Parathyroid adenoma (tissue), 2 donors: ENCODE measurements at regions not wholly inside any gene's neighbourhood (a gene's known extent, or its start where the extent isn't known, plus 50 kb on each side); places are given as distances from the start of the nearest gene placed in this dataset.

ENCODE experiments used
- H2AFZ ChIP-seq: fragments of 300-600 bp; sonication (generic); one replicate; pipeline ENCODE4 v1.7.0; 2017; ENCODE audit warnings: antibody characterized with exemption, mild to moderate bottlenecking
- H3K27ac ChIP-seq: fragments of 300-600 bp; sonication (generic); one replicate; pipeline ENCODE4 v1.7.0; 2017
- H3K27me3 ChIP-seq: fragments of 300-600 bp; sonication (generic); one replicate; pipeline ENCODE4 v1.7.0; 2017; ENCODE audit warnings: low read length; ENCODE audit not compliant: control insufficient read depth, insufficient read depth
- H3K36me3 ChIP-seq: fragments of 300-600 bp; sonication (generic); one replicate; pipeline ENCODE4 v1.7.0; 2017; ENCODE audit warnings: low read length; ENCODE audit not compliant: control insufficient read depth, insufficient read depth
- H3K4me1 ChIP-seq: fragments of 300-600 bp; sonication (generic); one replicate; pipeline ENCODE4 v1.7.0; 2017; ENCODE audit warnings: control low read depth
- H3K4me2 ChIP-seq: fragments of 300-600 bp; sonication (generic); one replicate; pipeline ENCODE4 v1.7.0; 2017; ENCODE audit warnings: low read length
- H3K4me3 ChIP-seq: fragments of 300-600 bp; sonication (generic); one replicate; pipeline ENCODE4 v1.7.0; 2017; ENCODE audit warnings: low read depth, low read length
- H3K79me2 ChIP-seq: fragments of 300-600 bp; sonication (generic); one replicate; pipeline ENCODE4 v1.7.0; 2017; ENCODE audit warnings: control low read depth
- H3K9ac ChIP-seq: fragments of 300-600 bp; sonication (generic); one replicate; pipeline ENCODE4 v1.7.0; 2017; ENCODE audit warnings: mild to moderate bottlenecking
- H3K9me3 ChIP-seq: fragments of 300-600 bp; sonication (generic); one replicate; pipeline ENCODE4 v1.7.0; 2017; ENCODE audit warnings: low read length; ENCODE audit not compliant: control insufficient read depth
- TF ChIP-seq, protein P1 (sequence below): fragments of 300-600 bp; sonication (generic); IDR thresholded peaks from one replicate; pipeline ENCODE4 v1.7.0; 2017; ENCODE audit warnings: antibody characterized with exemption, mild to moderate bottlenecking
- donor health status: primary hyperparathyroidism.

DNA sequence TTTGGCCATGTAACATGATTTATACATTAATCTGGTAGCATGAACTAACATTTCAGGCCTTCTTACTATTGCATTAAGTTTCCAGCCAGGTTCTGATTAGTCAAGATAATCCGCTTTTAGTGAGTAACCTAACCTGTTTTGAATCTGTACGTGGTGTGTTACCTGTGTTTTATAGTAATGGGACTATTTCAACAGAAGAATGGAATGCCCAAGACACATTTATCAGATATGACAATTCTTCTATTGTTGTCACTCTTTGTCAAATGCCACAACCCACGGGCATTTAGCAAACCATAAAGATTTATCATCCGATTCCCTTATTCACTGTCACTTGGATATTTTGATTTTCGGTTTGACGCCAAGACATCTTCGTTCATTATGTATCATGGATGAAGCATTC is 117.9 kb downstream of the ETAA1 start:
- H3K27ac ChIP-seq = no peak overlapping the region
- H3K4me2 ChIP-seq = no peak overlapping the region
- no peaks in the 10 kb centered on the region for H3K4me1 ChIP-seq
- H3K79me2 ChIP-seq = no peaks in the 10 kb centered on the region
- H3K27me3 ChIP-seq = no peaks in the 10 kb centered on the region
- H3K9ac ChIP-seq = no peak overlapping the region
- H3K4me3 ChIP-seq = no peak overlapping the region
- H3K36me3 ChIP-seq = no peaks in the 10 kb centered on the region
- TF ChIP-seq, protein P1, sequence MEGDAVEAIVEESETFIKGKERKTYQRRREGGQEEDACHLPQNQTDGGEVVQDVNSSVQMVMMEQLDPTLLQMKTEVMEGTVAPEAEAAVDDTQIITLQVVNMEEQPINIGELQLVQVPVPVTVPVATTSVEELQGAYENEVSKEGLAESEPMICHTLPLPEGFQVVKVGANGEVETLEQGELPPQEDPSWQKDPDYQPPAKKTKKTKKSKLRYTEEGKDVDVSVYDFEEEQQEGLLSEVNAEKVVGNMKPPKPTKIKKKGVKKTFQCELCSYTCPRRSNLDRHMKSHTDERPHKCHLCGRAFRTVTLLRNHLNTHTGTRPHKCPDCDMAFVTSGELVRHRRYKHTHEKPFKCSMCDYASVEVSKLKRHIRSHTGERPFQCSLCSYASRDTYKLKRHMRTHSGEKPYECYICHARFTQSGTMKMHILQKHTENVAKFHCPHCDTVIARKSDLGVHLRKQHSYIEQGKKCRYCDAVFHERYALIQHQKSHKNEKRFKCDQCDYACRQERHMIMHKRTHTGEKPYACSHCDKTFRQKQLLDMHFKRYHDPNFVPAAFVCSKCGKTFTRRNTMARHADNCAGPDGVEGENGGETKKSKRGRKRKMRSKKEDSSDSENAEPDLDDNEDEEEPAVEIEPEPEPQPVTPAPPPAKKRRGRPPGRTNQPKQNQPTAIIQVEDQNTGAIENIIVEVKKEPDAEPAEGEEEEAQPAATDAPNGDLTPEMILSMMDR = no peak
- no peak overlapping the region for H2AFZ ChIP-seq
- H3K9me3 ChIP-seq = no peaks in the 10 kb centered on the region

DNA sequence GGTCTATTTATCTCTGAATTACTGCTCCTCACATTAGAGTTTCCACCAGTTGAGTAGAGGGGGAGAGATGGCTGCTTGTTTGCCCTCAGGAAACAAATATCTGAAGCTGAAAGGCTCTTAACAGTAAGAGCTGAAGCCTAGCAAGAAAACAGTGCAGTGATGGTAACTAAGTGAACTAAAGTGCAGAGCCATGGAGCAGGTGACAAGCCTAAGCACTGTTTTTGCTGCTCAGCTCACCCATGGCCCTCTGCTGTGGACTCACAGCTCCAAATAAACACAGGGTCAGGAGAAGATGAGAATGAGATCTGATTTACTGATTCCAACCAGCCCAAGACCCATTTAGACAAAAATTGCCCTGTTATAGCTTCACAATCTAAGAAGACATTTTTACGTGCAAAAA is 118.4 kb downstream of the ETAA1 start:
- H3K27me3 ChIP-seq = no peaks in the 10 kb centered on the region
- TF ChIP-seq, protein P1 = no peak
- H3K36me3 ChIP-seq = no peaks in the 10 kb centered on the region
- H3K4me1 ChIP-seq = no peaks in the 10 kb centered on the region
- no peaks in the 10 kb centered on the region for H3K79me2 ChIP-seq
- no peak overlapping the region for H3K27ac ChIP-seq
- H3K4me2 ChIP-seq = no peak overlapping the region
- H3K9ac ChIP-seq = no peak overlapping the region
- no peak overlapping the region for H3K4me3 ChIP-seq
- no peak overlapping the region for H2AFZ ChIP-seq
- no peaks in the 10 kb centered on the region for H3K9me3 ChIP-seq

DNA sequence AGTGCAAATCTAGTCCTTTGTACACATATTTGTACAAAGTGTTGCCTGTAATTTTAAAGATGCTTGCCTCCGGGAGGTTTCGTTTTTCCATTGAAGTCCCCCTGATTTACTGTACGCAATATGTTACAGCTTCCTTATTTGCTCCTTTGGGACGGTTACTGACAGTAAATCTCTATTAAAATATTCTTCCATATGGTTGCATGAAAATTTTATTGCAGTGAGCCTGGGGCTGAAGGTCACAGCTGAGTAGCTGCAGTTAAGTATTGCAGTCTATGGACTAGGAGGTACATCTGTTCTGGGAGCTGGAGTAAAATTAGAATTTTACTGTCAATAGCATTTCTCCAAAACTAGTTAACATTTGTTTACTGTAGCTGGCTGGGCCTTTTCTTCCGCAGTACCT is 119.2 kb downstream of the ETAA1 start:
- no peak overlapping the region for H3K27ac ChIP-seq
- no peak overlapping the region for H3K4me2 ChIP-seq
- no peaks in the 10 kb centered on the region for H3K79me2 ChIP-seq

DNA sequence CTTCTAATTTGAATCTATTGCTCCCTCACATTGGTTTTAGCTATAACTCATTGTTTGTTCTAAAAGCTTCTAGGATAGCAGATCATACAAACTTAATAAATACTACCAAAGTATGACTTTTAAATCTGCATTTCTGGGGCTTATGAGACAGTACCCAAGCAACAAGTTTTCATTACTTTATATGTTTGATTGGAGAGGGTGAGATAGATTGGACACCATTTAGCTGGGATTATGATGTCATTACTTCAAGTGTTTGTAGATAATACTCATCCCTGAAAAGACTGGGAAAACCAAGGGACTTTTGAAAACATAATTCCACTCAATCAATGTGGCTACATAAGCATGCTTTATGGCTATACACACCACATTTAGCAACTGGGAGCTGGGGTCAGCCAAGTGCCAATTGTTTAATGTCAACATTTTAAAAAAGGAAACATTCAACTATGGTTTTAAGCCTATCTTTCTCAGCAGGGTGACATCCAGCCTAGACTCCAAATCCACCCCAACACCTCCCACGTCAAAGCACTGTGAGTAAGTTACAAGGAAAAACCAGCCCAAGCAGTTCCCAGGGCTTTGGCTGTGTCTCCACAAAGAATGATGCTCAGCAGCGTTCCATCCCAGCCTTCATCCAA is 119.9 kb downstream of the ETAA1 start:
- TF ChIP-seq, protein P1 = no peak
- no peak overlapping the region for H3K27ac ChIP-seq
- no peaks in the 10 kb centered on the region for H3K27me3 ChIP-seq
- no peak overlapping the region for H2AFZ ChIP-seq
- H3K4me3 ChIP-seq = no peak overlapping the region
- no peaks in the 10 kb centered on the region for H3K9me3 ChIP-seq
- H3K79me2 ChIP-seq = no peaks in the 10 kb centered on the region
- no peaks in the 10 kb centered on the region for H3K4me1 ChIP-seq
- no peak overlapping the region for H3K4me2 ChIP-seq
- H3K36me3 ChIP-seq = no peaks in the 10 kb centered on the region
- H3K9ac ChIP-seq = no peak overlapping the region

More for the DNA sequence above, 119.2 kb downstream of the ETAA1 start:
- Histone ChIP-seq H3K27me3 (no peaks in the 10 kb centered on the region), H3K9me3 (no peaks in the 10 kb centered on the region), H3K4me3 (no peak overlapping the region), H3K4me1 (no peaks in the 10 kb centered on the region), H3K9ac (no peak overlapping the region), H2AFZ (no peak overlapping the region), H3K36me3 (no peaks in the 10 kb centered on the region)
- TF ChIP-seq, protein P1 = no peak

DNA sequence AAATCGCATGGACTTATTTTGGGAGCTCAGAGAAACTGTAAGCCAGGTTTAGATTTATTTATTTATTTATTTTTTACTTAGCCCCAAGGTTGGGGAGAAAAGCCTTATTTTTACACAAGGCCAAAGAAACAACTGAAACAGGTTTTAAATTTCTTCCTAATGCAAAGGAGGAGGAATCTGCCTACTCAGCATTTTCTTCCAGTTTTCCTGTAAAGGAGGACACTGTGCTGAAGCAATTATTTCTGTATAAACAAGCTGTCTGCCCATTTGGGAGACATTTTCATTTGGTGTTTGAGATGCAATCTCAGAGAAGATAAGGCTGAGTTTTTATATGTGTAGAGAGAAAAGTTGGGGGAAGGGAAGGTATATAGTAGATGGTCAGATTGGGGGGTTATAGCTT is 125.0 kb downstream of the ETAA1 start:
- TF ChIP-seq, protein P1 = no peak
- no peak overlapping the region for H2AFZ ChIP-seq
- H3K9ac ChIP-seq = no peak overlapping the region
- no peaks in the 10 kb centered on the region for H3K4me1 ChIP-seq
- H3K4me2 ChIP-seq = no peak overlapping the region
- H3K4me3 ChIP-seq = no peak overlapping the region
- no peaks in the 10 kb centered on the region for H3K79me2 ChIP-seq
- H3K36me3 ChIP-seq = no peaks in the 10 kb centered on the region
- H3K9me3 ChIP-seq = no peaks in the 10 kb centered on the region
- H3K27ac ChIP-seq = no peak overlapping the region
- no peaks in the 10 kb centered on the region for H3K27me3 ChIP-seq
